GM18868 (cell line): ENCODE measurements at regions not wholly inside any gene's neighbourhood (a gene's known extent, or its start where the extent isn't known, plus 50 kb on each side); places are given as distances from the start of the nearest gene placed in this dataset.

Experiments
- ATAC-seq: cut with Tn5 transposase; IDR thresholded peaks from one replicate; pipeline ENCODE4 v1.9.1; 2021; ENCODE audit warnings: mild to moderate bottlenecking, moderate library complexity; ENCODE audit not compliant: unreplicated experiment

- peak; percentile 43 for ATAC-seq
These were observed 161.1 kb upstream of the ROBO1 start for GRCh38 chr3:79928687-79929408.

GRCh38 chr3:79926522-79926921 is 158.7 kb upstream of the ROBO1 start:
- ATAC-seq: no peak

GRCh38 chr3:79922633-79923032 is 154.8 kb upstream of the ROBO1 start:
- no peak for ATAC-seq

GRCh38 chr3:79917561-79917960 is 149.8 kb upstream of the ROBO1 start:
- ATAC-seq: no peak

GRCh38 chr3:79910337-79910736 is 142.5 kb upstream of the ROBO1 start:
- ATAC-seq: no peak

- no peak for ATAC-seq
These were observed 138.3 kb upstream of the ROBO1 start for GRCh38 chr3:79906106-79906505.

GRCh38 chr3:79902151-79902550 is 134.4 kb upstream of the ROBO1 start:
- no peak for ATAC-seq

- ATAC-seq: no peak
These were observed 131.1 kb upstream of the ROBO1 start for GRCh38 chr3:79898907-79899306.

GRCh38 chr3:79896086-79896485 is 128.3 kb upstream of the ROBO1 start:
- no peak for ATAC-seq

- no peak for ATAC-seq
These were observed 119.4 kb upstream of the ROBO1 start for GRCh38 chr3:79887213-79887612.

- no peak for ATAC-seq
These were observed 118.4 kb upstream of the ROBO1 start for GRCh38 chr3:79886204-79886603.

- no peak for ATAC-seq
These were observed 117.6 kb upstream of the ROBO1 start for GRCh38 chr3:79885407-79885806.

GRCh38 chr3:79884354-79884753 is 116.6 kb upstream of the ROBO1 start:
- no peak for ATAC-seq

- no peak for ATAC-seq
These were observed 113.6 kb upstream of the ROBO1 start for GRCh38 chr3:79881431-79881830.

- ATAC-seq: no peak
These were observed 110.9 kb upstream of the ROBO1 start for GRCh38 chr3:79878708-79879107.

- ATAC-seq: no peak
These were observed 106.8 kb upstream of the ROBO1 start for GRCh38 chr3:79874646-79875045.

GRCh38 chr3:79872483-79872882 is 104.7 kb upstream of the ROBO1 start:
- no peak for ATAC-seq

- ATAC-seq: no peak
These were observed 103.9 kb upstream of the ROBO1 start for GRCh38 chr3:79871656-79872055.

GRCh38 chr3:79870313-79870620 is 102.5 kb upstream of the ROBO1 start:
- no peak for ATAC-seq

- ATAC-seq: no peak
These were observed 101.9 kb upstream of the ROBO1 start for GRCh38 chr3:79869461-79870312.

GRCh38 chr3:79866162-79866561 is 98.4 kb upstream of the ROBO1 start:
- no peak for ATAC-seq

- no peak for ATAC-seq
These were observed 96.3 kb upstream of the ROBO1 start for GRCh38 chr3:79864077-79864476.
